ENCODE measurements at regions not wholly inside any gene's neighbourhood (a gene's known extent, or its start where the extent isn't known, plus 50 kb on each side); places are given as distances from the start of the nearest gene placed in this dataset.

DNA sequence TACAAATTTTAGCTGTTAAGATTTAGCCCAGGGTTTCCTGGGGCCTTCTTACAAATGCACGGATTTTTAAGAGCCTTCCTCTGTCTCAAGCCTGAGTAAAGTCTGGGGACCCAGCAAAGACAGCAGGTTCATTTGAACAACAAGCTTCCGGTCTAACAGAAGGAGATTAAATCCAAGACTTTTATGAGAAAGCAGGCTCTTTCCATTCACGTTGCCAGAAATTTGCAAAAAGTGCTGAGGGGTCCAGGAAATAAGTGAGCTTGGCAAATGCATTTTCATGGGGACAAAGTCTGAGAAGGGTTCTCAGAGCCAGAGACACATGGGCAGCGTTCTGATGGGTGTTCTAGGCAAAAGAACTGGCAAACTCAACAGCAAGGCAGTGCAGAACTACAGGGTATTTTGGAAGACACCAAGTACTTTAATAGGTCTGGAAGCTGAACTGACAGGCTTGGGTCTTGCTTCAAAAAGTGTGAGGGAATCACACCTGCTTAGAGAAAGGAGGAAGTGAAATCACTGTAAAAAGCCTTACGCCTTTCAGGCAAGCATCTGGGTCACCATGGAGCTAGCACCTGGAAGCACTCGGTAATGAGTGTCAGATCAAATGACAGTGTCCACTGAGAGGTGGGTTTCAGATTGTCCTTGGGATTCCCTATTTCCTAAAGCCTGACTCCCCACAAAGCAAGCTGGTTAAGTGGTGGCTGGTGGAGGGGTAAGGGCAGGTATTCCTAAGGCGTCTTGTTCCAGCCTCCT lies 115.8 kb upstream of the ARHGEF3 start:
- TF ChIP-seq, protein P1, sequence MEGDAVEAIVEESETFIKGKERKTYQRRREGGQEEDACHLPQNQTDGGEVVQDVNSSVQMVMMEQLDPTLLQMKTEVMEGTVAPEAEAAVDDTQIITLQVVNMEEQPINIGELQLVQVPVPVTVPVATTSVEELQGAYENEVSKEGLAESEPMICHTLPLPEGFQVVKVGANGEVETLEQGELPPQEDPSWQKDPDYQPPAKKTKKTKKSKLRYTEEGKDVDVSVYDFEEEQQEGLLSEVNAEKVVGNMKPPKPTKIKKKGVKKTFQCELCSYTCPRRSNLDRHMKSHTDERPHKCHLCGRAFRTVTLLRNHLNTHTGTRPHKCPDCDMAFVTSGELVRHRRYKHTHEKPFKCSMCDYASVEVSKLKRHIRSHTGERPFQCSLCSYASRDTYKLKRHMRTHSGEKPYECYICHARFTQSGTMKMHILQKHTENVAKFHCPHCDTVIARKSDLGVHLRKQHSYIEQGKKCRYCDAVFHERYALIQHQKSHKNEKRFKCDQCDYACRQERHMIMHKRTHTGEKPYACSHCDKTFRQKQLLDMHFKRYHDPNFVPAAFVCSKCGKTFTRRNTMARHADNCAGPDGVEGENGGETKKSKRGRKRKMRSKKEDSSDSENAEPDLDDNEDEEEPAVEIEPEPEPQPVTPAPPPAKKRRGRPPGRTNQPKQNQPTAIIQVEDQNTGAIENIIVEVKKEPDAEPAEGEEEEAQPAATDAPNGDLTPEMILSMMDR (conservative IDR thresholded peaks at IDR 0.05), result no peak
- no peak for TF ChIP-seq EZH2 (IDR thresholded peaks at IDR 0.05; ENCODE audit: low read depth)
